Neural crest cell (in vitro differentiated cells): ENCODE measurements at regions not wholly inside any gene's neighbourhood (a gene's known extent, or its start where the extent isn't known, plus 50 kb on each side); places are given as distances from the start of the nearest gene placed in this dataset.

Experiments
- DNase-seq: peaks from one replicate; pipeline ENCODE4 v3.0.0; 2021; ENCODE audit warnings: low read depth, mixed read lengths, low spot score
- H3K27ac Mint-ChIP-seq: one replicate; pipeline ENCODE4 v1.8.0; 2021; ENCODE audit warnings: mild to moderate bottlenecking, mixed read lengths; ENCODE audit not compliant: unreplicated experiment
- H3K27me3 Mint-ChIP-seq: 2 replicates; pipeline ENCODE4 v1.8.0; 2021; ENCODE audit warnings: low read depth, mild to moderate bottlenecking, mixed read lengths
- H3K36me3 Mint-ChIP-seq: 2 replicates; pipeline ENCODE4 v1.8.0; 2021; ENCODE audit warnings: low read depth, mild to moderate bottlenecking, mixed read lengths
- H3K4me1 Mint-ChIP-seq: 2 replicates; pipeline ENCODE4 v1.8.0; 2021; ENCODE audit warnings: mixed read lengths
- H3K4me3 Mint-ChIP-seq: one replicate; pipeline ENCODE4 v1.8.0; 2021; ENCODE audit warnings: mild to moderate bottlenecking, mixed read lengths
- H3K9me3 Mint-ChIP-seq: 2 replicates; pipeline ENCODE4 v1.8.0; 2021; ENCODE audit warnings: mixed read lengths
- TF ChIP-seq, protein P1 (sequence below): fragments of 200-600 bp; sonication (generic); conservative IDR thresholded peaks from 2 replicates; pipeline ENCODE4 v1.5.0; 2021; ENCODE audit warnings: antibody characterized with exemption, mild to moderate bottlenecking

DNA sequence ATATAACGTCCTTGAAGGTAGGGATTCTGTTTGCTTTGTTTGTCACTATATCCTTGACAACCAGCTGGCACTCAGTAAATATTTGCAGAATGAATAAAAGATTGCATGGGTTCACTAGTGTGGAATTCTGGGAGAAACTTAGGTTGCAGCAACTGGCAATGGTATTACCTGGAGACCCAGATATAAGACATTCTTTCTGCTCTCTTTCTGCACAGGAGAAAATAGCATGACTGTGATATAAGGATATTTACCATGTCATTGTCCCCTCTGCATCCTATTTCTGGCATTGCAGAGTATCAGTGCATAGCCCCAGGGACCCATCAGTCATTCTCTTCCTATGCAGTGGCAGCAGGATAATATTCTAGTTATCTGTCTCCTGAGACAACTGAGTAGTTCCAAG is 308.9 kb upstream of the LRRC7 start:
- Mint-ChIP-seq H3K36me3 (no peaks in the 10 kb centered on the region), H3K4me3 (no peak overlapping the region), H3K27ac (no peak overlapping the region), H3K4me1 (no peaks in the 10 kb centered on the region), H3K27me3 (no peaks in the 10 kb centered on the region), H3K9me3 (no peaks in the 10 kb centered on the region)
- TF ChIP-seq, protein P1, sequence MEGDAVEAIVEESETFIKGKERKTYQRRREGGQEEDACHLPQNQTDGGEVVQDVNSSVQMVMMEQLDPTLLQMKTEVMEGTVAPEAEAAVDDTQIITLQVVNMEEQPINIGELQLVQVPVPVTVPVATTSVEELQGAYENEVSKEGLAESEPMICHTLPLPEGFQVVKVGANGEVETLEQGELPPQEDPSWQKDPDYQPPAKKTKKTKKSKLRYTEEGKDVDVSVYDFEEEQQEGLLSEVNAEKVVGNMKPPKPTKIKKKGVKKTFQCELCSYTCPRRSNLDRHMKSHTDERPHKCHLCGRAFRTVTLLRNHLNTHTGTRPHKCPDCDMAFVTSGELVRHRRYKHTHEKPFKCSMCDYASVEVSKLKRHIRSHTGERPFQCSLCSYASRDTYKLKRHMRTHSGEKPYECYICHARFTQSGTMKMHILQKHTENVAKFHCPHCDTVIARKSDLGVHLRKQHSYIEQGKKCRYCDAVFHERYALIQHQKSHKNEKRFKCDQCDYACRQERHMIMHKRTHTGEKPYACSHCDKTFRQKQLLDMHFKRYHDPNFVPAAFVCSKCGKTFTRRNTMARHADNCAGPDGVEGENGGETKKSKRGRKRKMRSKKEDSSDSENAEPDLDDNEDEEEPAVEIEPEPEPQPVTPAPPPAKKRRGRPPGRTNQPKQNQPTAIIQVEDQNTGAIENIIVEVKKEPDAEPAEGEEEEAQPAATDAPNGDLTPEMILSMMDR = no peak
- no peak for DNase-seq

DNA sequence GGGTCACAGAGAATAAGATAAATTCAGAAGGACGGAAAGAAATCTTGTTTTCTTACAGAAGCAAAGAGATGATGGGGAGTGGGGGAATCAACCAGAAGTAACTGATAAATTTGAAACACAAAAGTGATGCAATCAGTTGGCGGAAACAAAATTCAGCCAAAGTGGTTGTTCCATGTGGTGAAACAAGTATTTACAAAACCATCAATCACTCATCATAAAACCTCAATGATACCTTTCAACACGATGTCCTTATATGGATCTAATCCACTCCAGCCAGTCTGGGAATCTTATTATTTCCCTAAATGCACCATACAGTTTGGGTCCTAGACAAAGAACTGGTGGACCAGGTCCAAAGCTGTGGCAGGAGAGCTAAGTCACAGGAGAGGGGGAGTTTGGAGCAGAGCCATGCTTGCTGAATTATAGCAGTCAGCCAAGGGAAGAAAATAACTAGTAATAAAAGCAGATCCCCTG is 303.8 kb upstream of the LRRC7 start:
- Mint-ChIP-seq H3K27ac (no peak overlapping the region), H3K4me3 (no peak overlapping the region), H3K36me3 (no peaks in the 10 kb centered on the region), H3K9me3 (no peaks in the 10 kb centered on the region), H3K27me3 (no peaks in the 10 kb centered on the region), H3K4me1 (no peaks in the 10 kb centered on the region)
- no peak for DNase-seq
- TF ChIP-seq, protein P1 = no peak

GRCh38 chr1:69269491-69269890 is 298.2 kb upstream of the LRRC7 start:
- no peaks in the 10 kb centered on the region for H3K4me1 Mint-ChIP-seq
- no peaks in the 10 kb centered on the region for H3K27me3 Mint-ChIP-seq
- no peak overlapping the region for H3K4me3 Mint-ChIP-seq
- H3K9me3 Mint-ChIP-seq = peaks cover 4% of the 10 kb centered on the region
- no peak overlapping the region for H3K27ac Mint-ChIP-seq
- TF ChIP-seq, protein P1 = no peak
- H3K36me3 Mint-ChIP-seq = no peaks in the 10 kb centered on the region
- DNase-seq = no peak

DNA sequence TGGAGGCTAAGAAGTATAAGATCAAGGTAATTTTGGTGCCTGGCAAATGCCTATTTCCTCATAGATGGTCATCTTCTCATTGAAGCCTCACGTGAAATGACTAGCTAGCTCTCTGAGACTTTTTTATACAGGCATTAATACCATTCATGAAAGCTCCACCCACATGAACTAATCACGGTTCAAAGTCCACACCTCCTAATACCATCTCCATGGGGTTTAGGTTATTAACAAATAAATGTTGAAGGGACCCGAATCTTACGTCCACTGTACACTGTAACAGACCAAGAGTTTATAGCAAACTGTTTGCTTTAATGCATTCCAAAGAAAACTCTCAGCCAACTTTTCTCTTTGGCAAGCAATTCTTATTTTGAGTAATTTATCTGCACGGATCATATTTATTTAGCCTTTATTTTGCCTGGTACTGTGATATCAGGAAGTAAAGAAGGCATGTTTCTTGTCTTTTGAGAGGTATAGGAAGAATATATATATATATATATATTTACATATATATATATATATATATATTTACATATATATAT is 296.1 kb upstream of the LRRC7 start:
- Mint-ChIP-seq H3K9me3 (peaks cover 4% of the 10 kb centered on the region), H3K27me3 (no peaks in the 10 kb centered on the region), H3K4me3 (no peak overlapping the region), H3K36me3 (no peaks in the 10 kb centered on the region), H3K4me1 (no peaks in the 10 kb centered on the region), H3K27ac (no peak overlapping the region)
- TF ChIP-seq, protein P1 = no peak
- no peak for DNase-seq

DNA sequence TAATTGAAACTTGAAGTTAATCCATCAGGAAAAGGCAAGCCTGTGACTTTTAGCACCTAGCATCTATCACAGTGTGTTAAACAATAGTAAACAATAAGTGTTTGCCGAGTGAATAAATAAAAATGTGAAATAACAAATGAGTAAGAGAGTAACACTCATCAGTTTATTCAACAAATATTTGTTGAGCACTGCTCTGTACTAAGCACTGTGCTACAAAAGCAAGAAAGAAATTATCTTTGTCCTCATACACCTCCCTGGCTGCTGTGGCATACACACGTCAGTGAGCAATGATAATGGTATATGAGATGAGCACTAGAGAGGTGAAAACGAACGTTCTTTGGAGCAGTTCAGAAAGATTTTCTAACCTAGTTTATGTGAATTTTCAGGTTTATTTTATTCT is 295.0 kb upstream of the LRRC7 start:
- no peak for DNase-seq
- H3K27ac Mint-ChIP-seq = no peak overlapping the region
- H3K4me3 Mint-ChIP-seq = no peak overlapping the region
- TF ChIP-seq, protein P1 = no peak
- no peaks in the 10 kb centered on the region for H3K36me3 Mint-ChIP-seq
- H3K27me3 Mint-ChIP-seq = no peaks in the 10 kb centered on the region
- H3K9me3 Mint-ChIP-seq = peaks cover 4% of the 10 kb centered on the region
- H3K4me1 Mint-ChIP-seq = no peaks in the 10 kb centered on the region
